HG02610 (cell line): ENCODE measurements at regions not wholly inside any gene's neighbourhood (a gene's known extent, or its start where the extent isn't known, plus 50 kb on each side); places are given as distances from the start of the nearest gene placed in this dataset.
"Not testable (repeated sequence)": the region's sequence is repeated elsewhere in the genome, so short reads cannot be mapped to it uniquely, and the experiment has no call there.

Source experiments
- ATAC-seq: cut with Tn5 transposase; IDR thresholded peaks from one replicate; pipeline ENCODE4 v1.9.1; 2021; ENCODE audit warnings: mild to moderate bottlenecking, moderate library complexity; ENCODE audit not compliant: unreplicated experiment

GRCh38 chr5:6241056-6241455 lies 137.3 kb downstream of the MED10 start:
- ATAC-seq: not testable (repeated sequence)

DNA sequence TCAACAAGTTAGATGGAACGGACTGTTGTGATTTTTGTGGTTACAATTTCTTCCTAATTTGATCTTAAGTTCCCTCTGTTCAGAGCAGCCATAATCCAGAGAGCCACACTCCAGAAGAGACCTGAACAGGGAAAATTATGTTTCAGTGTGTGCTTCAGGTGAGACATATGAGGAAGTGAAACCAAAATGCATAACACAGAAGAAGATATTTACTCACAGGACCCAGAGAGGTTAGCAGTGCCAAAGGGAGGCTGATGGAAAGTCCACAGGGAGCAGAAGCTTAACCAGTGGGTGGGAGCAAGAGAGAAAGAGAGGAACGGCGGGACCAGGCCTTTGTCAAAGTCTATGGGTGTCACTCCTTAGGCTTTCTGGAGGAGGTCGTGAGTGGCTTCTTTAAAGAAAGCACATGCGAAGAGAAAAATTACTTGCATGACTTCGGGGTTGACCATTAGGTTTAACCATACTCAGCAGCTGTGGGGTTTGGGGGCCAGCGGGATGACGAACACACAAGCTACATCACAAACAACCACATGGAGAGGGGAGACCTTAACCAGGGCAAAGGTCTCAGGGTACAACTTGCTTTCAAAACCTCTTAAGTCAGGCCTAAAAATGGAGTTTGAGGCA lies 141.4 kb downstream of the MED10 start:
- ATAC-seq: peak; percentile 82

- ATAC-seq: no peak
Measured at GRCh38 chr5:6236170-6236793, 142.1 kb downstream of the MED10 start.

DNA sequence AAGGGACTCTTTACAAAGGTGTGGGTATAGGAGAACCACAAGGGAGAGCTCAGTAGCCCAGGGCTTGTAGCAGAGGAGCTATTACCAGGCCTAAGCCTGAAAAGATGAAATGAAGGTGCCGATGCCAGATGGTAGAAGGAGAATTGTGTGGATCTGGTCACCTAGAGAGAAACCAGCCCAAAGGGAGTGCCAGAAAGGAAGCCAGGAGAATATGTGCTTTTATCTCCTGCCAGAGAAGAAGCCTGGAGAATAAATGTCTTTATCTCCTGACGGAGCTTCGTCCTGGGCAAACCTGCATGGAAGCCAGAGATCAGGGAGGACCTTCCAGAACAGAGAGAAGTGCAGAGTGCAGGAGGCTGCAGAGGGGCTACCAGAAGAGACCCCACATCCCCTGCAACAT lies 142.6 kb downstream of the MED10 start:
- no peak for ATAC-seq

DNA sequence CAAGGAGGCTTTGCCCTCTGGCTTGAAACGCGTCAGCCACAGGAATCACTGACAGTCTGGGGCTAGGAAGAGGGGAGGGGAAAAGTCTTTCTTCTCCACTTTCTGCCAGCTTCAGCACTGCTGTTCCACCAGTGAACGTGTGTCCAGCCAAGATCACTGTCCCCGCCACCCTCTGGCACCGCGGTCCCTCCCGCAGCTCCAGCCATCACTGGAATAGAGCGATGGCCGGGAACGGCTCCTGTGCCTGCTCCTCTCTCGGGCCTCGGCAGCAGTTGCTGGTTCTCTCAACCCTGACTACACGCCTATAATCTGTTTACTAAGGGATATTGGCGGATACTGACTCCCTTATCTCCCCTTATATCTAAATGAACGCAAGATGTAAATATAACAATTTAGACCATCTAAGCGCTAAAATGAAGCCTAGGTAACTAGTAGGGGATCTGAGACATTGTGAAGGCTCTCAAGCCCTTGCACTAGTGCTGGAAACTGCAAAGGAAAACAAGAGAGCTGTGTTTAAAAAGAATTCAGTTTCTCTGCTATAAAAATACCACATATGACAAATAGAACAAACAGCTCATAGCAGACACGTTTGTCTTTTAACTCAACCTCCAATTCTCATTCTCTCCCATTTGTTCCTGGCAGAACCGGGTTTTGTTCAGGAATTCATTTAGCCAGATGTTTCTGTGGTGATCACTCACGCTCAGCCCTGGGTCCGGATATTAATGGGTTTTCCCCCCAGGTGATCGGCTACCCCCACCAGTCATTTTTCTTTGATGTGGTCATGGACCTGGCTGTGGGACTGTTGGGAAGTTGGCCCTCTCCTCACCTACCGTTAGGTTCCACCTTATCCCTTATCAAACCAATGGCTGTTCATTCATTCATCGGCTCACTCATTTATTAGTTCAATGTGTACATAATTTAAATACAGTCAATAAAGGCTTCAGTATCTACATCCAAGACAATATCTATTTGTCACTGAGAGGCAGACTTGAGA lies 149.8 kb downstream of the MED10 start:
- ATAC-seq: no peak

- no peak for ATAC-seq
Measured at GRCh38 chr5:6225121-6225607, 153.2 kb downstream of the MED10 start.

DNA sequence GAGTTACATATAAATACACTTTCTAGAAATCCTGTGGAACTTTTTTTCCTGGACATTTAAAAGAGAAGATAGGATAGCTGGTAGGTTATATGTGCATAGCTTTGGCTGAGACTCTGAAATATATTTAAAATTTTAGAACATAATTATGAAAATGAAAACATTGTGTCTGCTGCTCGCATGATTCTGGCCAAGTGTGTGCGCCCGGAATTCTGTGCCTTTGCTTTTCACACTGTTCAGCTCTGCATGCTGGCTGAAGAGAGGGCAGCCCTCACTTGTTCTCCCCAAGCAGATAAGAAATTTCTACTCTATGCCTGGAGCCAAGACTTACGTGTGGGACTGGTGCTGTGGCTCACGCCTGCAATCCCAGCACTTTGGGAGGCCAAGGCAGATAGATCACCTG lies 153.9 kb downstream of the MED10 start:
- no peak for ATAC-seq

DNA sequence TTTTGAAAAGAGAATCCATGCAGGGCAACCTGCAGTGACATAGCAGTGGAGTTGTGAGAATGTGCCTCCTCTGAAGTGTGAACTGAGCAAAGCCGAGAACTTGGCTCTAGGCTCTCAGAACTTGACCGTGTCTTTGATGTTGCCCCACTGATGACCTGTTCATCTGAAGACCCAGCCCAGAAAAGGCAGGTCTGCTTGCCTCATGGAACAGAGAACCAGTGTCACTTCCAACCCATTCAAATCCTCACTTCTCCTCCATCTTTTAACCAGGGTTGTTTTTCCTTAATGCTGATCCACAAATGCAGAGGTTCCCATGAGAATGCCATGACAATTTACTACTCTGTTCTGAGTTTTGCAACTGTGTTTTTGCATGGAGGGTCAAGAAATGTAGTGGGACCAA lies 155.4 kb downstream of the MED10 start:
- ATAC-seq: no peak

- no peak for ATAC-seq
Measured at GRCh38 chr5:6222121-6222520, 156.2 kb downstream of the MED10 start.

DNA sequence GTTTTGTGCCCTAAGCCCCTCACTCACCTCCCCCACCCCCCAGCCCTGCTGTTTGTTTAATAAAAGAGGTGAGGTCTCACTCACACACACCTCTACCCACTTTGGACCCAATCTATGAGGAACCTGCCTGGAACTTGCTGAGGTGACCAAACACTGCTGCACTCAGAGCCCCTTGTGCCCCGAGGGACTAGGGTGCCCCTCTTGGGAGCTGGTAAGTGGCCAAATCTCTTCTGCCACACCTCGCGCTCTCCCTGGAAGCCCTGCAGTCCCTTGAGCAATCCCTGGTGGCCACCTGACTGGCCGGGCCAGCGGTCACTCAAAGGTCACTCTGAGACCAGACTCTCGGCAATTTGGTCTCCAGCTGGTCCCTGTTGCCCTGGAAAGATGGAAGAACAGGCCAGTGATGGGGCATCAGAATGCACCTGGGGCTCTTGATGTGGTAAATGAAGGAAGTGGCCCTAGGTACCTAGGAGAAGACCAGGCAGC lies 157.2 kb downstream of the MED10 start:
- ATAC-seq: no peak

GRCh38 chr5:6220346-6221088 lies 157.8 kb downstream of the MED10 start:
- ATAC-seq: no peak

DNA sequence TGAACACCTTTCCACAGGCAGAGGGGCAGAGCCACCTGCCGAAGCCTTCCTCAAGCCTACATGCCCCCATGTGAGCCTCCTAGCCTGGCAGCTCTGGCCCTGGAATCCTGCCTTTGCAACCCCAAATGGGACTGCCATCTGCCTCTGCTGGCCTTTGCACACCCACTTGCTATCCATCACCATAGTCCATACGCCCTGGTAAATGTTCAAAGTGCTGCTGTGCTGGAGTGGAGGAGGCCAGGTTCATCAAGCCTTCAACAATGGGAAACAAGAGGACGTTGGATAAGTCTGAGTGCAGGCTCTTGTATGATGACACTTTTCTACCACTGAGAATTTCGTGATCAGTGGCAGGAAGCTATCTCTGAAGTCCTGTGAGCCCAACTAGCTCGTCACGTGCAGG lies 159.8 kb downstream of the MED10 start:
- no peak for ATAC-seq

DNA sequence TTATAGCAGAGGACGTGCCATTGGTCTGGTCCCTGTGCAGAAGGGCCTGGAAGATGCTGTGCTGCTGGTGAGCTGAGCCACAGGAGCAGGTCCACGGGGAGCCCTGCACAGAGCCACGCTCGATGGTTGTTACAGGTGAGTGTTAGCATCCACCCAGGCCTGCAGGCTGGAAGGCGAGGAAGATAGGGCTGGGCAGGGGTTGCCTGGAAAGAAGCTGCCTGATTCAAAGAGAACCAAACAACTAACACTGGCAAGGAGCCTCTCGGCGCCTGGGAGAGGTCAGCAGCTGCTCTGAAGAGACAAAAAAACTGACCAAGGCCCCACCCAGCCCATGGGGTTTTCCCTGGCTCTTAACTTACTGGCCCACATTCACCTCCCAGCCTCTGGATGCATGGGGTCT lies 160.2 kb downstream of the MED10 start:
- no peak for ATAC-seq

GRCh38 chr5:6216471-6217075 lies 161.8 kb downstream of the MED10 start:
- ATAC-seq: no peak

DNA sequence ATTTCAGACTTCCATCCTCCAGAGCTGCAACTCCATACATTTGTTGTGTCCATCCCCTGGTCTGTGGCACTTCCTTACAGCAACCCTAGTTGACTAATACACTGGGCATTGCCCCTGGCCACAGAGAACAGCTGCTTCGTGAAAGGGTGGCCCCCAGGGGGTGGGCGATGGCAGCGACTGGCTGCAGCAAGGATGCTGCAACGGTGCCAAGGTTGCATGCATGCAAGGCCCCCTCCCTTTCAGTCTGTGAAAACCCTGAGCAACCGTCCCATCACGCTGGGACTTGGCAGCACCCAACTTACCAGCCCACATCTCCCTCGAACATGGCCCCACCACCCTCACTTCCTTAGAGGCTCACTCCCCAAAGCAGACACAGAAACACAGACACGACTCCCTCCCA lies 162.5 kb downstream of the MED10 start:
- ATAC-seq: no peak

DNA sequence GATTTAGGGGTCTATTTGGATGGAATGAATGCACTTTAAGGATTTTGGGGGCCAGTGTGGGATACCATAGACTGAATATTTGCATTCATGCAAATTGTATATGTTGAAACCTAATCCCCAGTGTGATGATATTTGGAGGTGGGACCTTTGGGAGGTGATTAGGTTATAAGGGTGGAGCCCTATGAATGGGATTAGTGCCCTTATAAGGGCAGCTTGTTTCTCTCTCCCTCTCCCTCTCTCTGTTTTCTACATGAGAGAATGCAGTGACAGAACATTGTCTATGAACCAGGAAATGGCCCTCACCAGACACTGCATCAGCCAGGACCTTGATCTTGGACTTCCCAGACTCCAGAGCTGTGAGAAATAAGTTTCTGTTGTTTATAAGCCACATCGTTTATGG lies 166.1 kb downstream of the MED10 start:
- ATAC-seq: no peak

DNA sequence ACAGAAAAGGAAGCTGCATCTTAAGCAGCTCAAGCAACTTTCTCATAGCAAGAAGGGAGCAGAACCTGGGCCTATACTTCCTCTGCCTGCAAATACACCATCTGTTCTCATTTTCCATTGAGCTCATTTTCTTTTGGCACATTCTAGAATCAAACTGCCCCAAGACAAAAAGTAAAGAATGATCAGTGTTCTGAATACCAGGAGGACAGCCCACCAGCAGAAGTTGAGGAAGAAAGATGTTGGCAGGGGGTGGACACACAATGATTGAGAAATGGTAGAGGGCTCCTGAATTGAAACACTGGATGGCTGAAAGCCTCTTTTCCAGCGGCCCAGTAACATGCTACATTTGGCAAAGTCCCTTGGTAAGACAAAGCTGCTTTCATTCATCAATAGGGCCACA lies 171.8 kb downstream of the MED10 start:
- ATAC-seq: no peak

DNA sequence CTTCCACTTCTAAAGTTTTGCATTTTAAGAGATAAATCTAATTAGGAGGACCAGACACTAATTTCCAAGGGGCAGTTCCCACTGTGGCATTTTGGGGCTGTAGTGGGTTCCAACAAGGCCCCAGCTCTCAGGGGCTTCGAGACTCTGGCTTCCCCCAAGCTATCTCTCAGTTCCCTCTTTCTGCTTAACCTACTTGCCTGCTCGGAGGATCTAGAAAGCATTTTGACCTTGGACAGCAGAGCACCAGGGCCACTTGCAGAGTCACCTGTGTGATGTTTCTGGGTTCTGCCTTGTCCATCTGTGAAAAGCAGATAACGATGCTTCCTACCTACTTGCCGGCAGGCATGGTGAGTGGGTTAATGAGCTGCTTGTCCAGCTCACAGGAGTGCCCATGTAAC lies 175.4 kb downstream of the MED10 start:
- no peak for ATAC-seq

- ATAC-seq: no peak
Measured at GRCh38 chr5:6202149-6202967, 176.0 kb downstream of the MED10 start.

DNA sequence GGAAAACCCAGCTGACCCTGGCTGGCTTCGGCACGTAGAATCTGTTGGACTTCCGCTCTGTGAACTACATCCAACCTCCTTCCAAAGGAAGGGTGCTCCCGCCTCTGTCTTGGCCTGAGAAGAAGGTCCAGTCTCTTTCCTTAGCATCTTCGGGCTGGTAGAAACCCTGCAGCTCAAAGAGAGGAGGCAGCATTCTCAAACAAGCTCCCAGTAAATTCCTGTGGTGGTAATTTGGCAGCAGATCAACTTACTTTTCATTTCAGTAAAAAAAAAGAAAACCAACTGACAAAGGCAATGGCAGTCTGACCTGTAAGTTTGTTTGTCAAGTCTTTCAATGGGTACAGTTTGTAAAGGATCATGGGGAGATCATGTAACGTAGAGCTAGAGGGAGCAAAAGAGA lies 176.7 kb downstream of the MED10 start:
- no peak for ATAC-seq
